HEK293T (cell line): ENCODE measurements at regions not wholly inside any gene's neighbourhood (a gene's known extent, or its start where the extent isn't known, plus 50 kb on each side); places are given as distances from the start of the nearest gene placed in this dataset.

Experiments used
- BHLHE40 ChIP-seq: fragments of 450-650 bp; IDR thresholded peaks from 2 replicates; pipeline ENCODE4 v1.6.1; 2016; ENCODE audit warnings: mild to moderate bottlenecking, moderate library complexity, borderline replicate concordance
- FOXA1 ChIP-seq: fragments of 450-650 bp; IDR thresholded peaks from 2 replicates; pipeline ENCODE4 v1.6.1; 2016; ENCODE audit warnings: mild to moderate bottlenecking
- FOXK2 ChIP-seq: fragments of 450-650 bp; IDR thresholded peaks from 2 replicates; pipeline ENCODE4 v1.6.1; 2016; ENCODE audit warnings: mild to moderate bottlenecking
- LEF1 ChIP-seq: fragments of 450-650 bp; IDR thresholded peaks from 2 replicates; pipeline ENCODE4 v1.6.1; 2017; ENCODE audit warnings: mild to moderate bottlenecking, borderline replicate concordance
- NFRKB ChIP-seq: fragments of 450-650 bp; IDR thresholded peaks from 2 replicates; pipeline ENCODE4 v1.6.1; 2016; ENCODE audit warnings: mild to moderate bottlenecking, moderate library complexity
- TARDBP ChIP-seq: fragments of 450-650 bp; IDR thresholded peaks from 2 replicates; pipeline ENCODE4 v1.6.1; 2016

DNA sequence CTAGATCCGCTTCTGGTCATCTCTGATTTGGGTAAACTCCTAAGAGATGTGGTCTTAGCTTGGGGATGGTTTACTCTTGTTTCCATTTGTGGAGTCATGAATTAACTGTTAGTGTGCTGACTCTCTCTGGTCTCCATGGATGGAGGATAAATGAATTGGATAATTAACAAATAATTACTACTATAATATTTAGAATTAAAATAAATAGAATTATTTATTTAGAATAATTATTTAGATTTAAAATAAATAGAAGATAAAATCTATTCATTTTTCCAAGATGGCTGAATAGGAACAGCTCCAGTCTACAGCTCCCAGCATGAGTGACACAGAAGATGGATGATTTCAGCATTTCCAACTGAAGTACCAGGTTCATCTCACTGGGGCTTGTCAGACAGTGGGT, 1587.4 kb upstream of the AGA start:
- no peak for TF ChIP-seq TARDBP
- no peak for TF ChIP-seq FOXK2
- TF ChIP-seq BHLHE40 = no peak
- TF ChIP-seq NFRKB = no peak
- TF ChIP-seq LEF1 = no peak
- no peak for TF ChIP-seq FOXA1
